NCI-H146 treated with DMSO at 0.1 percent for 48 hours (cell line): ENCODE measurements at regions not wholly inside any gene's neighbourhood (a gene's known extent, or its start where the extent isn't known, plus 50 kb on each side); places are given as distances from the start of the nearest gene placed in this dataset.
"Not testable (repeated sequence)": the region's sequence is repeated elsewhere in the genome, so short reads cannot be mapped to it uniquely, and the experiment has no call there.

ENCODE experiments used
- DNase-seq: peaks from one replicate; lab custom pipeline; 2025; ENCODE audit not compliant: unreplicated experiment; lab: John Stamatoyannopoulos, UW

GRCh38 chr3:71990545-71990944 lies 205.6 kb upstream of the PROK2 start:
- no peak for DNase-seq

- no peak for DNase-seq
Measured at GRCh38 chr3:71989165-71989564, 204.2 kb upstream of the PROK2 start.

DNA sequence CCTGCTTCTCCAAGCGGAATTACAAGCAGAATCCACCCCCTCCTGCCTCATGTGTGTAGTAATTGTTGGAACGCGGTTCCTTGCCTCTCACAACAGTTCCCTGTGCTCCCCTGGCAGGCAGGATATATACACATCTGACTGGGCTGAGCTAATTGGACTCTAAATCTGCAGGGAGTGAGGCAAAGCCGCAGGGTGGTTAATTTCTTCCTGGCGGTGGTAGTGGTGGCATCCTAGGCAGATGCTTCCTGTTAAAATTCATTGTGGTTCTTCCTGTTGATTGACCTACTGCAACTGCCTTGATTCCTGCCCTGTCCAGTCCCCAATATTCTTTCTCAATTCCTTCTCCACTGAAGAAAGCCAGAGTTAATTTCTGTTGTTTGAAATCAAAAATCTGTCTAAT lies 202.9 kb upstream of the PROK2 start:
- no peak for DNase-seq

- no peak for DNase-seq
Measured at GRCh38 chr3:71987089-71987735, 202.3 kb upstream of the PROK2 start.

GRCh38 chr3:71986606-71987005 lies 201.7 kb upstream of the PROK2 start:
- no peak for DNase-seq

GRCh38 chr3:71984843-71985613 lies 200.1 kb upstream of the PROK2 start:
- no peak for DNase-seq

- no peak for DNase-seq
Measured at GRCh38 chr3:71983694-71984093, 198.7 kb upstream of the PROK2 start.

- DNase-seq, result not testable (repeated sequence)
Measured at GRCh38 chr3:71982506-71983258, 197.7 kb upstream of the PROK2 start.

- no peak for DNase-seq
Measured at GRCh38 chr3:71979175-71979574, 194.2 kb upstream of the PROK2 start.

- DNase-seq, result no peak
Measured at GRCh38 chr3:71978150-71978721, 193.3 kb upstream of the PROK2 start.

GRCh38 chr3:71977525-71977924 lies 192.6 kb upstream of the PROK2 start:
- DNase-seq, result no peak

DNA sequence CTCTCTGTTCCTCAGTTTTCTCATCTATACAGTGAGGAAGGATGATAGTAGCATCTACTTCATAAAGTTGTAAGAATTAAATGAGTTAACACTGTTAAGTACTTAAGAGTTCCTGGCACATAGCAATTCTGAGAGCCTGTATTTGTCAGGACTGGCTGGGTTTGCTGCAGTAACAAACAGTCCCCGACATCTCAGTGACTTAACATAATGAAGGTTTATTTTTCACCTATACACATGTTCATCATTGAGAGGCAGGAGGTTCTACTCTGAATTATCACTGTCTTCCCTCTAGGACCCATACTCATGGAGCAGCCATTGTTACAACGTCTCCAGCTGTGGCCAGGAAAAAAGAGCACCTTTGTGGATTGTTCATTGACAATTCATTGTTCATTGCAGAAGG lies 190.6 kb upstream of the PROK2 start:
- no peak for DNase-seq

DNA sequence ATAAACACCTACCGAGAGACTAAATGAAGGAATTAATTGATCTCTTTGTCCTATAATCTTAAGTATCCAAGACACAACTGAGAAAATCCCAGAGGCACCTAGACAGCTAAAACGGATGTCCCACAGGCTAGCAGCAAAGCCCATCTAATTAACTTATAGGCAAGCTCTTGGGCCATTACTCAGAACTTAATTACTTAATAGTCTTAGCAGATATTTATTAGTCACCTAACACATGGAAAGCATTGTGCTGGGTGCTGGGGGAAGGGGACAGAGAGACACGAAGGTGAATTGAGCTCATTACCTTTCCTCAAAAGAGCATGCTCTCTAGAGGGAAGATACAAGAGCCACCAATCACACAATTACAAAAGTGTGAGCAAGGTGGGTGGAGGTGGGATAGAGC lies 189.8 kb upstream of the PROK2 start:
- no peak for DNase-seq

DNA sequence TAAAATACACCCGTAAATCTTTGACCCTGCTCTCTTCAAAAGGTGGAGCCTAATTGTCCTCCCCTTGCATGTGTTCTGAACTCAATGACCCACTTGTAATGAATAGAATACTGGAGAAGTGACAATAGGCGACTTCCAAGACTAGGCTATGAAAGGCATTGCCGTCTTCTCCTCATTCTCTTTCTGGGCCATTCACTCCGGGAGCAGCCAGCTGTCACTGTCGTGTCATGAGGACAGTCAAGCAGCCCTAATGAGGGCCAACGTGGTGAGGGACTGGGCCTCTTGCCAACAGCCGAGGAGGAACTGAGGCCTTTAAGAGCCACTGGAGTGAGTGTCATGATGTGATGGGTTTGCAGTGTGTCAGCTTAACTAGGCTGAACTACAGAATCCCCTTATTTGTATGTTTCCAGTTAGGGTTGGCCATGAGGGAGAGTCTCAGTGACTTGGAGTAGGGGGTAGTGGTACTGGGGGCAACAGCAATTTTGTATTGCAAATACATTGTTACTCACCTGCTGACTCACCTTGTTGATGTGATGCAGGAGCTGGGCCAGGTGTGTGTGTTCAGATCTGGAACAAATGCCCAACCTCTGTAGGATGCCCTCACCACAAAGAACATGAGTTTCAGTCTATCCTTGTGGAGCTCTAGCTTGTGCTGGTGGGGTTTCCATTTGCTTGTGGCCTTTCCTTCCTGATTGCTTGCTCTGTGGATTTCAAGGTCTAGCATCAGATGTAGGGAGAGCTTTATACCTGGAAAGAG lies 188.5 kb upstream of the PROK2 start:
- no peak for DNase-seq

DNA sequence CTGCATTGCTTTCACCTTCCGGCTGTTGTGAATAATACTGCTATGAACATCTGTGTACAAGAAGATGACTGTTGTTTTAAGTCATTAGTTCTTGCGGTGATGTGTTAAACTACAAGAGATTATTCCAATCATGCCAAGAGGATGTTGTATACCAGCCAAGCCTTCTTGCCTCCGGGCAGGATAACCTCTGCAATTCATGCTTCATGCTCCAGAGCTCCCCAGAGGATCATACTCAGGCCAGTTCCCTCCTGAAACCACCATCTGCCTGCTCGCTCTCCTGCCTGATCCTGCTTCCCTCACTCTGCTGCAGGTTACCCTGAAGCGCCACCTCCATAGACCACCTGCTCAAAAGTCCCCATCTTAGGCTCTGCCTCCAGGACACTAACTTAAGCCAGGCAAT lies 187.1 kb upstream of the PROK2 start:
- DNase-seq, result no peak

DNA sequence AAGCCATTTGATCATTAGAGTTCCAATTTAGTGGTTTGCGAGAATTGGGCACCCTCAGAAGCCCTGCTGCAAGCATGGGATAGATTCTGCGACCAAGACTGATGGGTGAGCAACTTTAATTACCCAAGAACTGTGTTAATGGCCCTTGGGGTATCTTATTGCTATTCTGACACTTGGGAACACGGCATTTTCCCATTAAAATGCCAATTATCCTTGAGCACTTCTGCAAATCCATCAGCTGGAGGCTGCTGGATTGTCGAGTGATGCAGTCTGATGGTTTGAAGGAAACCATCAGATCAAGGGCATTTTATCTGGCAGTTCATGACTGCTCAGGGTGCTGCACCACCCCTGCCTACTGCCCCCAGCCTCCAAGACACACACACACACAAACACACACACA lies 183.6 kb upstream of the PROK2 start:
- no peak for DNase-seq

DNA sequence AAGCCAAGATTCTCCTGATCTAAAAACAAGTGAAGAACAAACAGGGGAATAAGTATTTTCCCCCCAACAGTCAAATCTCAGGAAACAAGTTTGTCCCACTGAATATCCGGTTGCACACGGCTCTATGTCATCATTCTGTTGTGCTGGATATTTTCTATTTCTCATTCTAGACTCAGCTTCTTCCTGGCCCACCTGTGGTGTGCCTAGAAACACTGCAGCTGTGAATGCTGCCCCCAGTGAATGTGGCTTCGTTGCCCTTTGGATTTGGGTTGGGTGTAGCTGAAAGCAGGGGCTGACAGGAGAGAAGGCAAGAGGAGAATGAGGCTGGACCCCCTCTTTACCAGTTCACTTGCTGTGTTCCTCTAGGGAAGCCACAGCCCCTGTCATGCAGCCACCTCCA lies 181.2 kb upstream of the PROK2 start:
- DNase-seq, result no peak

DNA sequence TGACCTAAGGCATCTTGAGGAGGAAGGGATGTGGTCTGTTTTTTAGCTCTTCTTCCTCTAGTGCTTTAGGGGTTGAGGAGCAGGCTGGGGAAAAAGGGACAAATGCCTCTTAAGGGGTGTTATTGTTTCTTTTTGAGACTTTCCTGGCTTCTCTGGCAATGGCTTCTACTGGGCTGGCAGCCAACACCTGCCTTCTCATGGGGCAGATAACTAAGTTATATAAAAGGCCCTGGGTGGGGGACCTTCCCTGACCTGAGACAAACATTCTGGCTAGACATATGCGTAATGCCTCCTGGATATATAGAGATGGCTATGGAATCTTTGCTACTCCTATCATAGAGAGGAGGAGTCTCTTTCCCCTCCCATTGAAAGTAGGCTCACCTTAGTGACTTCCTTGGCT lies 179.2 kb upstream of the PROK2 start:
- no peak for DNase-seq

- no peak for DNase-seq
Measured at GRCh38 chr3:71962561-71963240, 177.8 kb upstream of the PROK2 start.

DNA sequence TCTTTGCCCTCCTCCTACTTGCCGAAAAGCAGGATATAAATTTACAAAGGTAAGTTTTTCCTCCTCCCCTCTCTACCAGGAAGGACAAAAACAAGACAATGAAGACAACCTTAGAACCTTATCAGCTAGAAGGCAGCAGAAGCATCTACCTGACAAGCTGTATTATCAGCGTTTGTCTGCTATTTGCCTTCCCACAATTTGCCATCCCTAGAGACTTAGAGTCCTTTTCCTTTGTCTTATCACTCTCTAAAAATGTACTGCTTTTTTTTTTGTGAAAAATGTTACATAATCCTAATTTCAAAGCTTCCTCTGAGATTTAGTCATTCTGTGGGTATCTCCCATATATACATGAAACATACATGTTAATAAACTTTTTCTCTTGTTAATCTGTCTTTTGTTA lies 176.9 kb upstream of the PROK2 start:
- no peak for DNase-seq
